HCT116 (cell line): ENCODE measurements at regions not wholly inside any gene's neighbourhood (a gene's known extent, or its start where the extent isn't known, plus 50 kb on each side); places are given as distances from the start of the nearest gene placed in this dataset.

Experiments
- ATAC-seq: fragments of 200-7000 bp; cut with Tn5 transposase; 2 replicates; pipeline ENCODE4 v1.9.1; 2020; ENCODE audit warnings: mild to moderate bottlenecking, moderate library complexity
- BruUV-seq: library from RNA; stranded (reverse); fragments of 400-500 nt; replicated peaks from 2 replicates; lab custom pipeline; 2021; lab: Mats Ljungman, UMichigan
- CTCF ChIA-PET: fragments of 300-600 bp; sonication (Branson Sonifier 250); formaldehyde crosslinking; loops from one replicate; lab custom pipeline; 2021; ENCODE audit warnings: antibody characterized with exemption; lab: Charles Lee
- POLR2A ChIA-PET: fragments of 300-600, 350-600 bp; sonication (Branson Sonifier 250); formaldehyde crosslinking; loops from one replicate; lab custom pipeline; 2021; ENCODE audit warnings: antibody characterized with exemption; lab: Charles Lee
- RAD21 ChIA-PET, 2 experiments: fragments of 300-600 bp; sonication (Branson Sonifier 250); formaldehyde crosslinking; loops; one replicate each; lab custom pipeline; 2023; ENCODE audit warnings: low total read pairs in 2 of 2; ENCODE audit not compliant: uncharacterized antibody in 2 of 2, unreplicated experiment in 2 of 2, low non-redundant PET in 1 of 2; lab: Charles Lee
- DNase-seq: peaks from one replicate; pipeline ENCODE4 v3.0.0-alpha.2; 2010; ENCODE audit warnings: low read depth, low spot score
- H2AFZ ChIP-seq: fragments of 200-600 bp; shearing (Covaris generic), sonication (generic); 2 replicates; pipeline ENCODE4 v1.6.1; 2017; ENCODE audit warnings: low read depth, mixed run types, mixed read lengths, antibody characterized with exemption, low read length; ENCODE audit not compliant: poor library complexity, severe bottlenecking
- H3K27ac ChIP-seq: 2 replicates; pipeline ENCODE4 v1.5.1; 2012; ENCODE audit warnings: low read depth, low read length
- H3K27me3 ChIP-seq: fragments of 200-600 bp; sonication (generic); 2 replicates; pipeline ENCODE4 v1.6.1; 2016; ENCODE audit warnings: mixed run types, low read length, mixed read lengths; ENCODE audit not compliant: insufficient read depth
- H3K36me3 ChIP-seq, 2 experiments: fragments of 200-500 bp in 1 of 2; fragments of 200-600 bp in 1 of 2; sonication (Bioruptor generic) in 1 of 2; sonication (generic) in 1 of 2; 2 replicates each; pipeline versions ENCODE4 v1.5.1 to v1.6.1; 2014 to 2016; ENCODE audit warnings: low read length in 2 of 2, inconsistent platforms in 1 of 2, mixed read lengths in 1 of 2, mixed run types in 1 of 2; ENCODE audit not compliant: insufficient read depth in 2 of 2, control insufficient read depth in 1 of 2
- H3K4me1 ChIP-seq, 2 experiments: fragments of 200-600 bp in 1 of 2; sonication (generic) in 1 of 2; 2 replicates each; pipeline versions ENCODE4 v1.5.1 to v1.6.1; 2012 to 2017; ENCODE audit warnings: low read length in 2 of 2, inconsistent platforms in 1 of 2, mild to moderate bottlenecking in 1 of 2, mixed read lengths in 1 of 2, mixed run types in 1 of 2, moderate library complexity in 1 of 2; ENCODE audit not compliant: insufficient read depth in 2 of 2, control insufficient read depth in 1 of 2
- H3K4me2 ChIP-seq: fragments of 200-600 bp; sonication (generic); 2 replicates; pipeline ENCODE4 v1.6.1; 2017; ENCODE audit warnings: mixed run types, low read length, mixed read lengths
- H3K4me3 ChIP-seq, 2 experiments: fragments of 200-600 bp in 1 of 2; sonication (generic) in 1 of 2; replicated peaks in 1 of 2; 2 replicates each; pipeline ENCODE4 v1.5.1; 2011 to 2016; ENCODE audit warnings: low read length in 2 of 2, control low read depth in 1 of 2, low read depth in 1 of 2, mild to moderate bottlenecking in 1 of 2, mixed read lengths in 1 of 2, mixed run types in 1 of 2
- H3K79me2 ChIP-seq: fragments of 200-600 bp; sonication (generic); 2 replicates; pipeline ENCODE4 v1.6.1; 2017; ENCODE audit warnings: mild to moderate bottlenecking, mixed run types, low read length, moderate library complexity, mixed read lengths; ENCODE audit not compliant: insufficient read depth
- H3K9ac ChIP-seq: fragments of 200-600 bp; sonication (generic); 2 replicates; pipeline ENCODE4 v1.6.1; 2016; ENCODE audit warnings: low read length, mixed read lengths
- H3K9me2 ChIP-seq: fragments of 200-600 bp; sonication (generic), shearing (Covaris generic); 2 replicates; pipeline ENCODE4 v1.6.1; 2017; ENCODE audit warnings: mixed run types, mild to moderate bottlenecking, moderate library complexity; ENCODE audit not compliant: insufficient read depth
- H3K9me3 ChIP-seq, 2 experiments: fragments of 200-500 bp in 1 of 2; fragments of 200-600 bp in 1 of 2; sonication (Bioruptor generic) in 1 of 2; sonication (generic) in 1 of 2; 2 replicates each; pipeline ENCODE4 v1.6.1; 2014 to 2017; ENCODE audit warnings: low read length in 2 of 2, mixed read lengths in 2 of 2, inconsistent platforms in 1 of 2, low read depth in 1 of 2, mild to moderate bottlenecking in 1 of 2, mixed run types in 1 of 2, moderate library complexity in 1 of 2; ENCODE audit not compliant: control insufficient read depth in 1 of 2, insufficient read depth in 1 of 2
- H4K20me1 ChIP-seq: fragments of 200-600 bp; sonication (generic), shearing (Covaris generic); 2 replicates; pipeline ENCODE4 v1.6.1; 2017; ENCODE audit warnings: mixed run types, mild to moderate bottlenecking, moderate library complexity; ENCODE audit not compliant: insufficient read depth
- CEBPB ChIP-seq: IDR thresholded peaks from 2 replicates; pipeline ENCODE4 v1.6.1; 2012; ENCODE audit warnings: low read depth
- EGR1 ChIP-seq: IDR thresholded peaks from 2 replicates; pipeline ENCODE4 v1.6.1; 2012; ENCODE audit warnings: low read depth
- RAD21 ChIP-seq: IDR thresholded peaks from 2 replicates; pipeline ENCODE4 v1.6.1; 2012; ENCODE audit warnings: low read depth, mild to moderate bottlenecking
- SIN3A ChIP-seq: IDR thresholded peaks from 2 replicates; pipeline ENCODE4 v1.6.1; 2012; ENCODE audit warnings: low read depth
- YY1 ChIP-seq: IDR thresholded peaks from 2 replicates; pipeline ENCODE4 v1.6.1; 2011; ENCODE audit warnings: low read length, low read depth, moderate library complexity, mild to moderate bottlenecking; ENCODE audit not compliant: insufficient replicate concordance; ENCODE audit errors: extremely low read depth
- ZFX ChIP-seq: fragments of 450-650 bp; IDR thresholded peaks from 2 replicates; pipeline ENCODE4 v1.6.1; 2017
- intact Hi-C: fragments of 100-400 bp; cut with micrococcal nuclease; formaldehyde crosslinking; loops from 2 replicates; pipeline ENCODE4 v1.10.0; 2022
- TF ChIP-seq, protein P1 (sequence below): IDR thresholded peaks from 2 replicates; pipeline ENCODE4 v1.6.1; 2012
- TF ChIP-seq, protein P2 (sequence below), 3 experiments: fragments of 200-600 bp in 1 of 3; sonication (generic) in 1 of 3; IDR thresholded peaks in 2 of 3; conservative IDR thresholded peaks in 1 of 3; 2 replicates each; pipeline ENCODE4 v1.5.1; 2012 to 2017; ENCODE audit warnings: low read depth in 2 of 3, low read length in 2 of 3, antibody characterized with exemption in 1 of 3, borderline replicate concordance in 1 of 3, control low read depth in 1 of 3, mild to moderate bottlenecking in 1 of 3, mixed read lengths in 1 of 3, mixed run types in 1 of 3, moderate library complexity in 1 of 3; ENCODE audit not compliant: insufficient read depth in 1 of 3

DNA sequence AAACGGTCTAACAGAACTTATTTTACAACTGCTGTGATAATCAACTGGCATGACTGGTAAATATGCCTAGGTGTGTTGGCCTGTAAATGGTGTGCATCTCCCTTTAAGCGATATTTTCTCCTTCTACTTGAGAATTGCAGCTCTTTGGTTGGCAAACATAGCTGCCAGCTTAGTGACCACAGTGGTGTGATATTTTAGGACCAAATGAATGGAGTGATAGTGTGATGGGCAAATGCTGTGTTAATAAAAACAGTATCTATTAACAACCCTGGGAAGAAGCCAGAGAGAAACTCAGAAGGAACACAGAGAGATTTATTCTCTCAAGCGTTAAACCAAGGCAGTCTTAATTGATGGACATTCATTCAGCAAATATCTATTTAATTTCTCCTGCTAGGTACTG is 278.4 kb downstream of the AACS start:
- CTCF ChIA-PET = no interaction called here
- Histone ChIP-seq H3K79me2 (no peaks in the 10 kb centered on the region), H3K4me1 (no peaks in the 10 kb centered on the region), H2AFZ (no peak overlapping the region), H3K9me3 (no peaks in the 10 kb centered on the region), H3K27ac (no peak overlapping the region), H3K4me2 (no peak overlapping the region), H3K27me3 (peaks cover 56% of the 10 kb centered on the region), H3K9ac (no peak overlapping the region), H3K36me3 (no peaks in the 10 kb centered on the region), H4K20me1 (no peaks in the 10 kb centered on the region), H3K9me2 (no peaks in the 10 kb centered on the region), H3K4me3 (no peak overlapping the region)
- intact Hi-C loops = no loop called here
- no peak for ATAC-seq
- no peak for DNase-seq
- POLR2A ChIA-PET = no interaction called here
- RAD21 ChIA-PET = no interaction called here
- no TSS peak for BruUV-seq
- TF ChIP-seq, protein P1, sequence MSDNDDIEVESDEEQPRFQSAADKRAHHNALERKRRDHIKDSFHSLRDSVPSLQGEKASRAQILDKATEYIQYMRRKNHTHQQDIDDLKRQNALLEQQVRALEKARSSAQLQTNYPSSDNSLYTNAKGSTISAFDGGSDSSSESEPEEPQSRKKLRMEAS = no peak
- TF ChIP-seq EGR1 (no peak), RAD21 (no peak), YY1 (no peak), ZFX (no peak)

DNA sequence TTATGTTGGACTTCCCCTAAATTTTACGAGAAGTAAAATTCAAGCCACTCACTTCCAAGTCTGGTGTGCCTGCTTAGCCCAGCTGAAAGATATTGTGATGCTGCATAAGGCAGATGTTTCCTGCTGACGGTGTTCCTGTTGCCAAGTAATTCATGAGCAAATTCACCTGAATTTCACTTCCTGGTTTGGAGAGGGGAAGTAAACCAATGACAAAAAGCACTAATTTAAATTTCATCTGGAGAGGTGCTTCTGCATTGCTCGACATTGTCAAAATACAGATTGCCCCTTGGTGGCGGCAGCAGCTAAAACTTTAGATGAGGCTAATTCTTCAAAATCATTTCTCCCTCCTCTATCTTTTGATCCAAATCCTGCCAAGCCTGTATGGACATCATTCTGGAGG is 281.1 kb downstream of the AACS start:
- no peak overlapping the region for H2AFZ ChIP-seq
- ATAC-seq = 0 out of 2 replicates have a peak, but pooled peaks have one; percentile 25
- H4K20me1 ChIP-seq = no peaks in the 10 kb centered on the region
- no peak for DNase-seq
- H3K27ac ChIP-seq = no peak overlapping the region
- no peaks in the 10 kb centered on the region for H3K79me2 ChIP-seq
- TF ChIP-seq, protein P2, sequence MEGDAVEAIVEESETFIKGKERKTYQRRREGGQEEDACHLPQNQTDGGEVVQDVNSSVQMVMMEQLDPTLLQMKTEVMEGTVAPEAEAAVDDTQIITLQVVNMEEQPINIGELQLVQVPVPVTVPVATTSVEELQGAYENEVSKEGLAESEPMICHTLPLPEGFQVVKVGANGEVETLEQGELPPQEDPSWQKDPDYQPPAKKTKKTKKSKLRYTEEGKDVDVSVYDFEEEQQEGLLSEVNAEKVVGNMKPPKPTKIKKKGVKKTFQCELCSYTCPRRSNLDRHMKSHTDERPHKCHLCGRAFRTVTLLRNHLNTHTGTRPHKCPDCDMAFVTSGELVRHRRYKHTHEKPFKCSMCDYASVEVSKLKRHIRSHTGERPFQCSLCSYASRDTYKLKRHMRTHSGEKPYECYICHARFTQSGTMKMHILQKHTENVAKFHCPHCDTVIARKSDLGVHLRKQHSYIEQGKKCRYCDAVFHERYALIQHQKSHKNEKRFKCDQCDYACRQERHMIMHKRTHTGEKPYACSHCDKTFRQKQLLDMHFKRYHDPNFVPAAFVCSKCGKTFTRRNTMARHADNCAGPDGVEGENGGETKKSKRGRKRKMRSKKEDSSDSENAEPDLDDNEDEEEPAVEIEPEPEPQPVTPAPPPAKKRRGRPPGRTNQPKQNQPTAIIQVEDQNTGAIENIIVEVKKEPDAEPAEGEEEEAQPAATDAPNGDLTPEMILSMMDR (IDR thresholded peaks at IDR 0.05 in 2 of 3, conservative IDR thresholded peaks at IDR 0.05 in 1 of 3; ENCODE audit: borderline replicate concordance in 1 of 3, insufficient read depth in 1 of 3, low read depth in 2 of 3, low read length in 2 of 3) = 0 out of 6 replicates have a peak, but pooled peaks of 1 of the 3 experiments have one; percentile 8
- TF ChIP-seq CEBPB (no peak), RAD21 (peak; percentile 35; the same call in 1 of the 2 replicates), SIN3A (no peak), ZFX (no peak)
- no peak overlapping the region for H3K4me3 ChIP-seq
- RAD21 ChIA-PET = no interaction called here
- intact Hi-C loops = no loop called here
- BruUV-seq = no TSS peak
- H3K27me3 ChIP-seq = peaks cover 56% of the 10 kb centered on the region
- no peak overlapping the region for H3K4me2 ChIP-seq
- H3K9me3 ChIP-seq = no peaks in the 10 kb centered on the region; a peak in 1 of 4 replicates
- no peaks in the 10 kb centered on the region for H3K4me1 ChIP-seq
- H3K9me2 ChIP-seq = no peaks in the 10 kb centered on the region
- no peak overlapping the region for H3K9ac ChIP-seq
- POLR2A ChIA-PET = no interaction called here
- H3K36me3 ChIP-seq = no peaks in the 10 kb centered on the region
- CTCF ChIA-PET = no interaction called here
